Fibroblast of lung (primary cell): ENCODE measurements at regions not wholly inside any gene's neighbourhood (a gene's known extent, or its start where the extent isn't known, plus 50 kb on each side); places are given as distances from the start of the nearest gene placed in this dataset.

Experiments
- CTCF ChIP-seq, 2 donors: IDR thresholded peaks in 1 of 2; conservative IDR thresholded peaks in 1 of 2; 1 replicate in 1 of 2; 2 replicates in 1 of 2; pipeline ENCODE4 v1.5.1; 2011 to 2012; ENCODE audit warnings: low read length in 2 of 2, control low read depth in 1 of 2, inconsistent platforms in 1 of 2, low read depth in 1 of 2, mild to moderate bottlenecking in 1 of 2
- EZH2 ChIP-seq: IDR thresholded peaks from 2 replicates; pipeline ENCODE4 v1.5.1; 2012; ENCODE audit warnings: low read length, control low read depth, mild to moderate bottlenecking; ENCODE audit errors: missing control alignments

GRCh38 chr1:193706766-193707165 is 520.4 kb upstream of the B3GALT2 start:
- no peak for TF ChIP-seq CTCF (conservative IDR thresholded peaks at IDR 0.05 in 1 of 2, IDR thresholded peaks at IDR 0.05 in 1 of 2; ENCODE audit: low read depth in 1 of 2, low read length in 2 of 2)
- no peak for TF ChIP-seq EZH2
